Colonic mucosa (tissue), 4 donors: ENCODE measurements at regions not wholly inside any gene's neighbourhood (a gene's known extent, or its start where the extent isn't known, plus 50 kb on each side); places are given as distances from the start of the nearest gene placed in this dataset.

ENCODE experiments used
- DNase-seq: peaks from one replicate; pipeline ENCODE4 v3.0.0-alpha.2; 2020
- H3K27ac ChIP-seq: fragments of 200-600 bp; one replicate; pipeline ENCODE4 v1.8.0; 2021
- H3K27me3 ChIP-seq: fragments of 200-600 bp; one replicate; pipeline ENCODE4 v1.8.0; 2021
- H3K36me3 ChIP-seq: fragments of 200-600 bp; one replicate; pipeline ENCODE4 v1.8.0; 2021
- H3K4me1 ChIP-seq: fragments of 200-600 bp; one replicate; pipeline ENCODE4 v1.8.0; 2021; ENCODE audit warnings: mild to moderate bottlenecking
- H3K4me3 ChIP-seq: fragments of 200-600 bp; one replicate; pipeline ENCODE4 v1.8.0; 2021
- H3K9ac ChIP-seq, 2 donors: one replicate each; pipeline ENCODE4 v1.7.0; 2013; ENCODE audit warnings: control low read depth in 2 of 2, low read depth in 2 of 2, low read length in 2 of 2
- H3K9me3 ChIP-seq: fragments of 200-600 bp; one replicate; pipeline ENCODE4 v1.8.0; 2021
- intact Hi-C: fragments of 100-400 bp; cut with DNase I; formaldehyde crosslinking; loops from one replicate; pipeline ENCODE4 v1.14.1; 2022
- TF ChIP-seq, protein P1 (sequence below): fragments of 200-600 bp; IDR thresholded peaks from one replicate; pipeline ENCODE4 v1.8.0; 2022; ENCODE audit warnings: antibody characterized with exemption, mild to moderate bottlenecking
- donor health status: healthy.
- donor health status: DM: no; HTN: no; CAD: no.
- donor health status: DM: no; HTN: no; CAD: no.

DNA sequence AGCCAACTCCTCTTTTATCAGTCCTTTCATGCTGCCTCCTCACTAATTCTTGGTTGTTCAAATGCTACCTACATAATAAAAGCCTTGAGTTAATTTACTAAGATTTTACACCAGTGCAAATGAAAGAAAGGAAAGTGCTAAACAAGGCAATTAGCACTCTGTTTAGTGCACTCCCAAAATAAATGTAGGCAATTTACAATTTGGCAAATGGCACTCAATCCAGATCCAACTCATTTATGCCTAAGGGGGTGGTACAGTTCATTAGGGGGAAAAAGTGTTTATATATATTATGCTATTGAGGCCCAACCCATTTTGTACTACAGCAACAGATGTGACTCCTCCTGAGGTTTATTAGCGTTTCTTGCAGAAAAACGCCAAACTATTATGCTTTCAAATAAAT, 370.1 kb downstream of the NR2F2 start:
- no peak for DNase-seq
- no peaks in the 10 kb centered on the region for H3K9me3 ChIP-seq

DNA sequence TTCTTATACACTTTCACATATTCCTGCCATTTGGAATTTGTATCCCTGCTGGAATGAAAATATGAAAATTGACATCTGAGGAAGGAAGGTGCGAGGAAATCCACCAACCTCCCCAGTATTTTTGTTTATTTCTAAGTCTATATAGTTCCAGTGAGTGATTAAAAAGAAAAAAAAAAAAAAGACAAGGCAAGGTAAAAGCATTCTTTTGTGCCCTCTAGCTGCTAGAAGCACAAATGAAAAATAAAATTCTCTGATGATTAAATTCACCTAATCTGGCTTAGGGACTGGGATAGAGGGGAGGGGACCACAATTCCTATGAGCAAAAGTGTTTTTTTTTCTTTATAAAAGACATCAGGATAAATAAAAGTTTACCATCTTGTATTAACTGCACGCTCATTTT, 370.9 kb downstream of the NR2F2 start:
- no peak overlapping the region for H3K4me3 ChIP-seq
- H3K9ac ChIP-seq, result no peak overlapping the region
- no peaks in the 10 kb centered on the region for H3K4me1 ChIP-seq
- TF ChIP-seq, protein P1, sequence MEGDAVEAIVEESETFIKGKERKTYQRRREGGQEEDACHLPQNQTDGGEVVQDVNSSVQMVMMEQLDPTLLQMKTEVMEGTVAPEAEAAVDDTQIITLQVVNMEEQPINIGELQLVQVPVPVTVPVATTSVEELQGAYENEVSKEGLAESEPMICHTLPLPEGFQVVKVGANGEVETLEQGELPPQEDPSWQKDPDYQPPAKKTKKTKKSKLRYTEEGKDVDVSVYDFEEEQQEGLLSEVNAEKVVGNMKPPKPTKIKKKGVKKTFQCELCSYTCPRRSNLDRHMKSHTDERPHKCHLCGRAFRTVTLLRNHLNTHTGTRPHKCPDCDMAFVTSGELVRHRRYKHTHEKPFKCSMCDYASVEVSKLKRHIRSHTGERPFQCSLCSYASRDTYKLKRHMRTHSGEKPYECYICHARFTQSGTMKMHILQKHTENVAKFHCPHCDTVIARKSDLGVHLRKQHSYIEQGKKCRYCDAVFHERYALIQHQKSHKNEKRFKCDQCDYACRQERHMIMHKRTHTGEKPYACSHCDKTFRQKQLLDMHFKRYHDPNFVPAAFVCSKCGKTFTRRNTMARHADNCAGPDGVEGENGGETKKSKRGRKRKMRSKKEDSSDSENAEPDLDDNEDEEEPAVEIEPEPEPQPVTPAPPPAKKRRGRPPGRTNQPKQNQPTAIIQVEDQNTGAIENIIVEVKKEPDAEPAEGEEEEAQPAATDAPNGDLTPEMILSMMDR, result no peak
- DNase-seq, result no peak
- H3K9me3 ChIP-seq, result no peaks in the 10 kb centered on the region
- no peaks in the 10 kb centered on the region for H3K36me3 ChIP-seq
- H3K27me3 ChIP-seq, result no peaks in the 10 kb centered on the region
- intact Hi-C loops, result no loop called here
- no peak overlapping the region for H3K27ac ChIP-seq

More for the DNA sequence above, 370.1 kb downstream of the NR2F2 start:
- Histone ChIP-seq H3K4me1 (no peaks in the 10 kb centered on the region), H3K9ac (no peak overlapping the region), H3K27me3 (no peaks in the 10 kb centered on the region), H3K4me3 (no peak overlapping the region), H3K36me3 (no peaks in the 10 kb centered on the region), H3K27ac (no peak overlapping the region)
- TF ChIP-seq, protein P1, result no peak
- intact Hi-C loops, result no loop called here

DNA sequence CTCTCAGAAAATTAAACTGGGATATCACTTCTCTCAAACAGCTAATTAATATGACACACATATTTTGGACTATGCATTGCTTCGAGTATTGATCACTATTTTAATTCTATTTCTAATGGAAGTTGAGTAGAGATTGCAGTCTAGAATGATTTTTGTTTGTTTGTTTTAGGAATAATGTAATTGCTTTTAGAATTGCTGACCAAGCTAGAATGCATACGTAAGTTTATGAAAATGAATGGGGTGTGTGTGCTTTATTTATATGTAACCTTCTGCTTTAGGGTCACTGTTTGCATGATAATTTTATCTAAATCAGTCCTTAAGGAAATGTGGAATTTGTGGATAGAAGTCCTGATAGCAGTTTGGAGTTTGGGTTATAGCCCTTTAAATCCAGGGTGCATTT, 371.4 kb downstream of the NR2F2 start:
- TF ChIP-seq, protein P1, result no peak
- Histone ChIP-seq H3K9ac (no peak overlapping the region), H3K27ac (no peak overlapping the region), H3K27me3 (no peaks in the 10 kb centered on the region), H3K36me3 (no peaks in the 10 kb centered on the region), H3K4me1 (no peaks in the 10 kb centered on the region), H3K4me3 (no peak overlapping the region), H3K9me3 (no peaks in the 10 kb centered on the region)
- intact Hi-C loops, result no loop called here
- DNase-seq, result no peak

DNA sequence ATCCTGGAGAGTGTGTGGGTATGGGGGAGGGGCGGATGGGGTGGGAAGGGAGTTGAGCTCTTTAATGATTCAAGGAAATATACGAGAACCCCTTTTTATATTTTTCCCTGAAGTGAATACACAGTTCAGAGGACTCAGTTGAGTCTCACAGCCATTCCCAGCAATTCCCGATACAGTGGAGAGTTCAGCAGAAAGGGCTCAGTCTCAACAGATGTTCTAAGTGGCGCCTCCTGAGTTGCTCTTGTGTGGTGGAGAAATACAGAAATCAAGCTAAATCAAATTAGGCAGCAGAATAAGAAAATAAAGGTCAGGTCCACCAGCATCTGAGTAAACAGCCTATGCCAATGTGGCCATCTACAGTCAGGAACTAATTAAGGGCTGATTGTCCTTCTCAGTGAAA, 372.1 kb downstream of the NR2F2 start:
- TF ChIP-seq, protein P1, result no peak
- intact Hi-C loops, result no loop called here
- no peaks in the 10 kb centered on the region for H3K4me1 ChIP-seq
- H3K9me3 ChIP-seq, result no peaks in the 10 kb centered on the region
- no peak for DNase-seq
- H3K36me3 ChIP-seq, result no peaks in the 10 kb centered on the region
- no peak overlapping the region for H3K4me3 ChIP-seq
- H3K27me3 ChIP-seq, result no peaks in the 10 kb centered on the region
- H3K27ac ChIP-seq, result no peak overlapping the region
- no peak overlapping the region for H3K9ac ChIP-seq

DNA sequence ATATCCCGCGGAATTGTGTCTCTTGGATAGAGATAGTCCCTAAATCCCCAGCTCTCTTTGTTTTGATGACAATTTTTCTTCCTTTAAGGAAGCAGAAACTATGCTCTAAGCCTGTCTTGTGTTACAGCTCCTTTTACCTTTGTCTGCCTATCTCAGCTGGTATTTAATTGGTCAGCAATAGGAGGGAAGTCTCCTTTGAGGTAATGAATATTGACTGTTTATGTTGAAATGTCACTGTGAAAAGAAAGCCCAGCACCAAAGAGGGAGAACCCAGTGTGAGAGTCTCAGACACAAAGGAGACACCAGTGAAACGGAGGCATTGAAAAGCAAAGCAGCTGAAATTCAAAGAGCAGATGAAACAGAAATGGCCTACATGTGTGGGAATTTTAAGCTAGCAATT, 372.6 kb downstream of the NR2F2 start:
- no peak overlapping the region for H3K4me3 ChIP-seq
- intact Hi-C loops, result no loop called here
- no peaks in the 10 kb centered on the region for H3K9me3 ChIP-seq
- H3K36me3 ChIP-seq, result no peaks in the 10 kb centered on the region
- TF ChIP-seq, protein P1, result no peak
- H3K27ac ChIP-seq, result no peak overlapping the region
- no peaks in the 10 kb centered on the region for H3K27me3 ChIP-seq
- H3K4me1 ChIP-seq, result no peaks in the 10 kb centered on the region
- no peak overlapping the region for H3K9ac ChIP-seq
- DNase-seq, result no peak
